Liver (tissue), 8 donors: ENCODE measurements at regions not wholly inside any gene's neighbourhood (a gene's known extent, or its start where the extent isn't known, plus 50 kb on each side); places are given as distances from the start of the nearest gene placed in this dataset.
"Not testable (repeated sequence)": the region's sequence is repeated elsewhere in the genome, so short reads cannot be mapped to it uniquely, and the experiment has no call there.

Source experiments
- DNase-seq: peaks from one replicate; pipeline ENCODE4 v3.0.0-alpha.2; 2017; ENCODE audit warnings: low spot score
- H3K27ac ChIP-seq, 2 donors: one replicate each; pipeline ENCODE4 v1.7.0; 2013; ENCODE audit warnings: inconsistent platforms in 2 of 2, low read length in 2 of 2, control low read depth in 1 of 2, low read depth in 1 of 2, mild to moderate bottlenecking in 1 of 2
- H3K27me3 ChIP-seq, 4 donors: one replicate each; pipeline versions ENCODE4 v1.6.1 to v1.7.0; 2013; ENCODE audit warnings: low read length in 3 of 4, inconsistent platforms in 1 of 4, mild to moderate bottlenecking in 1 of 4, moderate library complexity in 1 of 4; ENCODE audit not compliant: control insufficient read depth in 4 of 4, insufficient read depth in 4 of 4
- H3K36me3 ChIP-seq, 4 donors: one replicate each; pipeline versions ENCODE4 v1.6.1 to v1.7.0; 2013; ENCODE audit warnings: low read length in 3 of 4, mild to moderate bottlenecking in 3 of 4, low read depth in 1 of 4, moderate library complexity in 1 of 4; ENCODE audit not compliant: control insufficient read depth in 4 of 4, insufficient read depth in 3 of 4
- H3K4me1 ChIP-seq, 4 donors: one replicate each; pipeline versions ENCODE4 v1.6.1 to v1.7.0; 2013; ENCODE audit warnings: low read length in 3 of 4, mild to moderate bottlenecking in 3 of 4, moderate library complexity in 1 of 4; ENCODE audit not compliant: control insufficient read depth in 4 of 4, insufficient read depth in 4 of 4
- H3K4me3 ChIP-seq, 3 donors: one replicate each; pipeline versions ENCODE4 v1.6.1 to v1.7.0; 2013; ENCODE audit warnings: low read length in 3 of 3, control low read depth in 1 of 3, low read depth in 1 of 3, mild to moderate bottlenecking in 1 of 3
- H3K9ac ChIP-seq, 2 donors: one replicate each; pipeline ENCODE4 v1.7.0; 2013; ENCODE audit warnings: low read length in 2 of 2, mild to moderate bottlenecking in 2 of 2, moderate library complexity in 2 of 2, control low read depth in 1 of 2, low read depth in 1 of 2
- H3K9me3 ChIP-seq, 4 donors: one replicate each; pipeline versions ENCODE4 v1.6.1 to v1.7.0; 2013; ENCODE audit warnings: low read length in 3 of 4; ENCODE audit not compliant: control insufficient read depth in 4 of 4
- EGR1 ChIP-seq, 2 donors: IDR thresholded peaks; 2 replicates each; pipeline ENCODE4 v1.6.1; 2016 to 2018; ENCODE audit warnings: antibody characterized with exemption in 2 of 2, low read depth in 2 of 2
- FOXA1 ChIP-seq: IDR thresholded peaks from 2 replicates; pipeline ENCODE4 v1.6.1; 2016; ENCODE audit warnings: antibody characterized with exemption
- FOXA2 ChIP-seq: IDR thresholded peaks from 2 replicates; pipeline ENCODE4 v1.6.1; 2016; ENCODE audit warnings: antibody characterized with exemption
- GABPA ChIP-seq, 2 donors: IDR thresholded peaks in 1 of 2; conservative IDR thresholded peaks in 1 of 2; 2 replicates each; pipeline ENCODE4 v1.6.1; 2016; ENCODE audit warnings: antibody characterized with exemption in 2 of 2, mild to moderate bottlenecking in 1 of 2, moderate library complexity in 1 of 2
- HNF4A ChIP-seq, 2 donors: conservative IDR thresholded peaks; 2 replicates each; pipeline ENCODE4 v1.6.1; 2016; ENCODE audit warnings: antibody characterized with exemption in 2 of 2, mild to moderate bottlenecking in 2 of 2
- JUND ChIP-seq, 2 donors: IDR thresholded peaks; 2 replicates each; pipeline ENCODE4 v1.6.1; 2016; ENCODE audit warnings: antibody characterized with exemption in 2 of 2
- NR2F2 ChIP-seq: IDR thresholded peaks from 2 replicates; pipeline ENCODE4 v1.6.1; 2016; ENCODE audit warnings: antibody characterized with exemption
- RAD21 ChIP-seq, 2 donors: IDR thresholded peaks; 2 replicates each; pipeline ENCODE4 v1.6.1; 2016; ENCODE audit warnings: antibody characterized with exemption in 2 of 2, mild to moderate bottlenecking in 2 of 2
- RXRA ChIP-seq, 2 donors: IDR thresholded peaks; 2 replicates each; pipeline ENCODE4 v1.6.1; 2017 to 2018; ENCODE audit warnings: antibody characterized with exemption in 2 of 2, mild to moderate bottlenecking in 1 of 2
- SP1 ChIP-seq: IDR thresholded peaks from 2 replicates; pipeline ENCODE4 v1.6.1; 2018; ENCODE audit warnings: antibody characterized with exemption, mild to moderate bottlenecking
- YY1 ChIP-seq: IDR thresholded peaks from 2 replicates; pipeline ENCODE4 v1.6.1; 2016; ENCODE audit warnings: antibody characterized with exemption, mild to moderate bottlenecking
- WGBS: extraction: QIAGEN DNeasy Blood & Tissue Kit; methylation state at CpG from one replicate; pipeline ENCODE4 v1.1.7; 2013; 5-methylcytosine and 5-hydroxymethylcytosine counted together
- TF ChIP-seq, protein P1 (sequence below): IDR thresholded peaks from 2 replicates; pipeline ENCODE4 v1.6.1; 2016; ENCODE audit warnings: antibody characterized with exemption
- TF ChIP-seq, protein P2 (sequence below): IDR thresholded peaks from 2 replicates; pipeline ENCODE4 v1.6.1; 2016; ENCODE audit warnings: antibody characterized with exemption, mild to moderate bottlenecking
- TF ChIP-seq, protein P3 (sequence below): fragments of 150-350 bp; IDR thresholded peaks from 2 replicates; pipeline ENCODE4 v1.5.1; 2017; ENCODE audit warnings: improper control_type of control experiment, low read depth, low read length; ENCODE audit not compliant: missing input control
- TF ChIP-seq, protein P4 (sequence below): IDR thresholded peaks from 2 replicates; pipeline ENCODE4 v1.6.1; 2016; ENCODE audit warnings: antibody characterized with exemption
- TF ChIP-seq, protein P5 (sequence below): IDR thresholded peaks from 2 replicates; pipeline ENCODE4 v1.6.1; 2016; ENCODE audit warnings: antibody characterized with exemption
- donor health status: healthy.
- donor health status: healthy.
- donor health status: healthy.
- donor health status: healthy.
- donor health status: healthy.

DNA sequence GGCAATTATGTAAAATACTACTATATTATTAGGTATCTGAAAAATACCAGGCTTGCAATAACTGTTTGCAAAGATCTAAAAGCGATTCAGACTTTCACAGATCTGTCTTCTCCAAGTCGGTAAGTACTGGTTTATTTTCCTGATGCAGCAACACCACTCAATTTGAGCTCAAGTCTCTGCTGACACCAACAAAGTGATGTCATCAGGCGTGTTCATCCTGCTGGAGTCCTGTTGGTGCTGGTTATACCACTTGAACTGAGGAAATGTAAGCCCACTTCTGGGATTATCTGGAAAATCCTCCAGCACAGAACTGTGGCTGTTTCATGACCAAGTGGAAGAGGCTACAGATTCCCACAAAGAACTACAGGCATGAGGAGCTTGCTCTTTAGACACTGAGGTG is 267.6 kb downstream of the BCL2 start:
- WGBS = 86% methylated on average over 3 of the region's 3 CpGs
- no peak overlapping the region for H3K27ac ChIP-seq
- H3K4me1 ChIP-seq = no peaks in the 10 kb centered on the region
- no peak for DNase-seq
- no peaks in the 10 kb centered on the region for H3K9me3 ChIP-seq
- H3K4me3 ChIP-seq = no peak overlapping the region
- H3K36me3 ChIP-seq = no peaks in the 10 kb centered on the region
- TF ChIP-seq RAD21 (IDR thresholded peaks at IDR 0.05) (no peak), SP1 (no peak), HNF4A (conservative IDR thresholded peaks at IDR 0.05) (no peak), FOXA1 (no peak), JUND (IDR thresholded peaks at IDR 0.05) (no peak), RXRA (IDR thresholded peaks at IDR 0.05) (no peak), FOXA2 (no peak), EGR1 (IDR thresholded peaks at IDR 0.05; ENCODE audit: low read depth in 2 of 2) (no peak), GABPA (IDR thresholded peaks at IDR 0.05 in 1 of 2, conservative IDR thresholded peaks at IDR 0.05 in 1 of 2) (no peak), NR2F2 (no peak), YY1 (no peak)
- TF ChIP-seq, protein P1, sequence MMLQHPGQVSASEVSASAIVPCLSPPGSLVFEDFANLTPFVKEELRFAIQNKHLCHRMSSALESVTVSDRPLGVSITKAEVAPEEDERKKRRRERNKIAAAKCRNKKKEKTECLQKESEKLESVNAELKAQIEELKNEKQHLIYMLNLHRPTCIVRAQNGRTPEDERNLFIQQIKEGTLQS = no peak
- TF ChIP-seq, protein P2, sequence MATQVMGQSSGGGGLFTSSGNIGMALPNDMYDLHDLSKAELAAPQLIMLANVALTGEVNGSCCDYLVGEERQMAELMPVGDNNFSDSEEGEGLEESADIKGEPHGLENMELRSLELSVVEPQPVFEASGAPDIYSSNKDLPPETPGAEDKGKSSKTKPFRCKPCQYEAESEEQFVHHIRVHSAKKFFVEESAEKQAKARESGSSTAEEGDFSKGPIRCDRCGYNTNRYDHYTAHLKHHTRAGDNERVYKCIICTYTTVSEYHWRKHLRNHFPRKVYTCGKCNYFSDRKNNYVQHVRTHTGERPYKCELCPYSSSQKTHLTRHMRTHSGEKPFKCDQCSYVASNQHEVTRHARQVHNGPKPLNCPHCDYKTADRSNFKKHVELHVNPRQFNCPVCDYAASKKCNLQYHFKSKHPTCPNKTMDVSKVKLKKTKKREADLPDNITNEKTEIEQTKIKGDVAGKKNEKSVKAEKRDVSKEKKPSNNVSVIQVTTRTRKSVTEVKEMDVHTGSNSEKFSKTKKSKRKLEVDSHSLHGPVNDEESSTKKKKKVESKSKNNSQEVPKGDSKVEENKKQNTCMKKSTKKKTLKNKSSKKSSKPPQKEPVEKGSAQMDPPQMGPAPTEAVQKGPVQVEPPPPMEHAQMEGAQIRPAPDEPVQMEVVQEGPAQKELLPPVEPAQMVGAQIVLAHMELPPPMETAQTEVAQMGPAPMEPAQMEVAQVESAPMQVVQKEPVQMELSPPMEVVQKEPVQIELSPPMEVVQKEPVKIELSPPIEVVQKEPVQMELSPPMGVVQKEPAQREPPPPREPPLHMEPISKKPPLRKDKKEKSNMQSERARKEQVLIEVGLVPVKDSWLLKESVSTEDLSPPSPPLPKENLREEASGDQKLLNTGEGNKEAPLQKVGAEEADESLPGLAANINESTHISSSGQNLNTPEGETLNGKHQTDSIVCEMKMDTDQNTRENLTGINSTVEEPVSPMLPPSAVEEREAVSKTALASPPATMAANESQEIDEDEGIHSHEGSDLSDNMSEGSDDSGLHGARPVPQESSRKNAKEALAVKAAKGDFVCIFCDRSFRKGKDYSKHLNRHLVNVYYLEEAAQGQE = no peak
- TF ChIP-seq, protein P3, sequence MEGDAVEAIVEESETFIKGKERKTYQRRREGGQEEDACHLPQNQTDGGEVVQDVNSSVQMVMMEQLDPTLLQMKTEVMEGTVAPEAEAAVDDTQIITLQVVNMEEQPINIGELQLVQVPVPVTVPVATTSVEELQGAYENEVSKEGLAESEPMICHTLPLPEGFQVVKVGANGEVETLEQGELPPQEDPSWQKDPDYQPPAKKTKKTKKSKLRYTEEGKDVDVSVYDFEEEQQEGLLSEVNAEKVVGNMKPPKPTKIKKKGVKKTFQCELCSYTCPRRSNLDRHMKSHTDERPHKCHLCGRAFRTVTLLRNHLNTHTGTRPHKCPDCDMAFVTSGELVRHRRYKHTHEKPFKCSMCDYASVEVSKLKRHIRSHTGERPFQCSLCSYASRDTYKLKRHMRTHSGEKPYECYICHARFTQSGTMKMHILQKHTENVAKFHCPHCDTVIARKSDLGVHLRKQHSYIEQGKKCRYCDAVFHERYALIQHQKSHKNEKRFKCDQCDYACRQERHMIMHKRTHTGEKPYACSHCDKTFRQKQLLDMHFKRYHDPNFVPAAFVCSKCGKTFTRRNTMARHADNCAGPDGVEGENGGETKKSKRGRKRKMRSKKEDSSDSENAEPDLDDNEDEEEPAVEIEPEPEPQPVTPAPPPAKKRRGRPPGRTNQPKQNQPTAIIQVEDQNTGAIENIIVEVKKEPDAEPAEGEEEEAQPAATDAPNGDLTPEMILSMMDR = no peak
- TF ChIP-seq, protein P4, sequence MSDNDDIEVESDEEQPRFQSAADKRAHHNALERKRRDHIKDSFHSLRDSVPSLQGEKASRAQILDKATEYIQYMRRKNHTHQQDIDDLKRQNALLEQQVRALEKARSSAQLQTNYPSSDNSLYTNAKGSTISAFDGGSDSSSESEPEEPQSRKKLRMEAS = no peak
- TF ChIP-seq, protein P5, sequence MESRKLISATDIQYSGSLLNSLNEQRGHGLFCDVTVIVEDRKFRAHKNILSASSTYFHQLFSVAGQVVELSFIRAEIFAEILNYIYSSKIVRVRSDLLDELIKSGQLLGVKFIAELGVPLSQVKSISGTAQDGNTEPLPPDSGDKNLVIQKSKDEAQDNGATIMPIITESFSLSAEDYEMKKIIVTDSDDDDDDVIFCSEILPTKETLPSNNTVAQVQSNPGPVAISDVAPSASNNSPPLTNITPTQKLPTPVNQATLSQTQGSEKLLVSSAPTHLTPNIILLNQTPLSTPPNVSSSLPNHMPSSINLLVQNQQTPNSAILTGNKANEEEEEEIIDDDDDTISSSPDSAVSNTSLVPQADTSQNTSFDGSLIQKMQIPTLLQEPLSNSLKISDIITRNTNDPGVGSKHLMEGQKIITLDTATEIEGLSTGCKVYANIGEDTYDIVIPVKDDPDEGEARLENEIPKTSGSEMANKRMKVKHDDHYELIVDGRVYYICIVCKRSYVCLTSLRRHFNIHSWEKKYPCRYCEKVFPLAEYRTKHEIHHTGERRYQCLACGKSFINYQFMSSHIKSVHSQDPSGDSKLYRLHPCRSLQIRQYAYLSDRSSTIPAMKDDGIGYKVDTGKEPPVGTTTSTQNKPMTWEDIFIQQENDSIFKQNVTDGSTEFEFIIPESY = no peak
- H3K9ac ChIP-seq = no peak overlapping the region
- no peaks in the 10 kb centered on the region for H3K27me3 ChIP-seq

DNA sequence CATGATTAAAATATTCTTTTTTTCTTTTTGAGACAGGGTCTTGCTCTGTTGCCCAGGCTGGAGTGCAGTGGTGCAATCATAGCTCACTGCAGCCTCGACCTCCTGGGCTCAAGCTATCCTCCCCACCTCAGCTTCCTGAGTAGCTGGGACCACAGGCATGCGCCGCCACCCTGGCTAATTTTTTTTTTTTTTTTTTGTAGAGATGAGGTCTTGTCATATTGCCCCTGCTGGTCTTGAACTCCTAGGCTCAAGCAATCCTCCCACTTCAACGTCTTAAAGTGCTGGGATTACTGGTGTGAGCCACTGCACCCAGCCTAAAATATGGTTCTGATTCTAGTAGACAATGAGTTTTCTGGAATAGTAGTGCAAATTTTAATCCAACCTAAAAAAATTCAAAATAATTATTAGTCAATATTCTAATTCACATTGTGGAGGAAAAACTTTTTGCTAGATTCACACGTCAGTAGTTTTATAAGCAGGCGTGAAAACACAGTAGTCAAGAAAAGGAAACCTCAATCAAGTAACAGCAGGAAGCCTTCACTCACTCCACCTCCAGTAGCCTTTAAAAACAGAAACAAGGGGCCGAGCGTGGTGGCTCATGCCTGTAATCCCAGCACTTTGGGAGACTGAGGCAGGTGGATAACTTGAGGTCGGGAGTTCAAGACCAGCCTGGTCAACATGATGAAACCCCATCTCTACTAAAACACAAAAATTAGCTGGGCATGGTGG is 268.7 kb downstream of the BCL2 start:
- H3K9me3 ChIP-seq, H3K4me1 ChIP-seq, H3K27me3 ChIP-seq, DNase-seq, H3K36me3 ChIP-seq, H3K27ac ChIP-seq, H3K4me3 ChIP-seq, H3K9ac ChIP-seq: not testable (repeated sequence)
- 70% methylated on average over 9 of the region's 9 CpGs for WGBS
